NOMO-1 treated with dmso at 0.1 percent for 144 hours (cell line): ENCODE measurements at regions not wholly inside any gene's neighbourhood (a gene's known extent, or its start where the extent isn't known, plus 50 kb on each side); places are given as distances from the start of the nearest gene placed in this dataset.
"Not testable (repeated sequence)": the region's sequence is repeated elsewhere in the genome, so short reads cannot be mapped to it uniquely, and the experiment has no call there.

Experiments used
- DNase-seq: peaks from one replicate; lab custom pipeline; 2025; ENCODE audit not compliant: unreplicated experiment; lab: John Stamatoyannopoulos, UW

DNA sequence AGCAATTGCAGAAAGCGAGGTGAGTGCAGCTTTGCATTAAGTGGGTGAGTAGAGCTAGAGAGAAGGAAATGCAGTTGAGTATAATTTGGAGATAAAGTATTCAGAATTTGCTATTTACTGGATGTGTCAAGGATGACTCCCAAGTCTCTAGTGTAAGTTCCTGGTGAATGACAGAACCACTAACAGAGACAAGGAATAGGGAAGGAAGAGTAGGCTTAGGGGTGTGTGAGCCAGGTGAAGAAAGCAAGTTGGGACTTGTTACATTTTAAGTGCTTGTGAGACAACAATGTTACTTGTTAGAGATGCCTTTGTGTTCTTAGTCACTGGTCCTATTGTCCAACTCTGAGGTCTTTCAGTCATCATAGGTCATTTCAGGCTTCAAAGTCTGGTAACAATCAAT is 70.8 kb downstream of the TBC1D26 start:
- DNase-seq = not testable (repeated sequence)

DNA sequence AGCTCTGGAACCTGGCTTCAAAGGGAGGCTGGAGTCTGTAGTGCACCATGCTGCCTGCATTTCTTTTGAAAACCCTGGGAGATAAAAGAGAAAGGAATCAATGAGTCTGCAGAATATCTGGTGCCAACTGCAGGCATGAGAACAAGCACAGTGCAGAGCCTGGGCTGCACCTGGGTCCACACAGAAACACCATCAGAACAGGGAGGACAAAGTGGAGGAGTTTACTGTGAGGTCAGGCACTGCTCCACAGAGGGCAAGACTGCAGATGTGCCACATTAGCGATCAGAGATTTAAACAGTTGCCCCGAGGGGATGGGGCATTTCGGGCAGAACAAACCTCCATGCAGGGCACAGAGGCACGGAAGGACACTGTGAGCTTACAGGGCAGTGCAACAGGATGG is 74.7 kb downstream of the TBC1D26 start:
- not testable (repeated sequence) for DNase-seq

DNA sequence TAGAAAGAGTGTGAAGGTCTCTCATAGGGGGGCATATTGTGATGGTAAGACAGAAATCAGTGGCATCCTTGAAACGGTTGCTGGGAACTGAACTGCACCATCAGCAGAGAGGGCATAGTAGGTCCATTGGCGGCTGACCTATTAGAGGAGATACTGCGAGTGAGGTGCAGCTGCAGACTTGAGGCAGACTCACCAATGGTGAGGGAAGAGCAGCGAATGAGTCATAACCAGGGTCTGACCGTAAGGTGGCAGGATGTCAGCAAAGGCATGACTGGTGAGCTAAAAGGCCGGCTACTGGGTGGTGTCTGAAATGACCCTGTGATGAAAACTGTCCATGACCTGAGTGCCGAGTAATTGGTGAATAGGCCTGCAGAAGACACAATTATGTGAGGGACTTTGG is 81.3 kb downstream of the TBC1D26 start:
- DNase-seq = not testable (repeated sequence)

DNA sequence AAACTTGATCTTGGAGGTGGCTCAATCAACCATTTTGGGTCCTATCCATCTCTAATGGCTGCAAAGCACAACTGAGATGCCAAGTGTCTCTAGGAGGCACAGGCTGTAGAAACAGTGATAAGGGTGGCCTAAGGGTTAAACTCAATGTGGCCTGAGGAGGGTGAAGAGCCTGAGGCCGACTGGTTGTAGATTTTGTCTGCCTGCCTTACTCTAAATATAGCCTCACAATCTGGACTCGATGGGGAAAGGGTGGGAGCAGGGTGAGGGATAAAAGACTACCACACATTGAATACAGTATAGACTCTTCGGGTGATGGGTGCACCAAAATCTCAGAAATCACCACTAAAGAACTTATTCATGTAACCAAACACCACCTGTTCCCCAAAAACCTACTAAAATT is 81.9 kb downstream of the TBC1D26 start:
- not testable (repeated sequence) for DNase-seq

DNA sequence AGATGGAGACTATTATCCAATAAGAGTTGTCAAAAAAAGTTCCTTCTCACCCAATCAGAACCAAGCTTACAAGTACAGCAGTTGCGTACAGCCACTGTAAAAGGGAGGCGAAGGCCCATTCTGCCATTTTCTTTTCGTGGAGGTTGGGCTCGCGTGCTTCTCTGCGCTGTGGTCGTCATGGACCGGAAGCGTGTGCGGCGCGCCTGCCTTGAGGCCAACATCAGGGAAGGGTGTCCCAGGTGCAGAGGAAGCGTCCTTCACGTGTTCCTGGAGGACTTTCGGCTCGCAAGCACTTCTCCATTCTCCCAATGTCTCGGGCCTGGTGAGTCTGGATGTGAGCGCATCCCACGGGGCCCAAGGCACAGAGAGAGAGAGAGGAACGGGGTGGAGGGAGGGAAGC is 85.8 kb downstream of the TBC1D26 start:
- DNase-seq = not testable (repeated sequence)

DNA sequence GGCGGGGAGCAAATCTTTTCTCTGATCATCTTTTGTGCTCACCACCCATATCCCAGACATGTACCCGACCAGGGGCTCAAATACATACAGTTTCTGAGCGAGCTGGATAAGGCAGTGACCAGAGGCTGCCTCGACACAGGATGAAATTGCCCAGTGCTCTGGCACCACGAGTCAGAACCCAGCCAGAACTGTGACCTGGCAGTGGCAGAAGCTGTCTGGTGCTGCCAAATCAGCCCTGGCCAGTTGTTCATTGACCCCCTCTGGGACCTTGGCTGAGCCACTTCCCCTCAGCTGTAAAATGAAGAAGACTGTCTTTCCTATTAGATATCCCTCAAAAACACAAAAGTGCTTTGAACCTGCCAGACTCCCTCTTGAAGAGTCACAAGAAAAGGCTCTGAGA is 90.2 kb downstream of the TBC1D26 start:
- not testable (repeated sequence) for DNase-seq

DNA sequence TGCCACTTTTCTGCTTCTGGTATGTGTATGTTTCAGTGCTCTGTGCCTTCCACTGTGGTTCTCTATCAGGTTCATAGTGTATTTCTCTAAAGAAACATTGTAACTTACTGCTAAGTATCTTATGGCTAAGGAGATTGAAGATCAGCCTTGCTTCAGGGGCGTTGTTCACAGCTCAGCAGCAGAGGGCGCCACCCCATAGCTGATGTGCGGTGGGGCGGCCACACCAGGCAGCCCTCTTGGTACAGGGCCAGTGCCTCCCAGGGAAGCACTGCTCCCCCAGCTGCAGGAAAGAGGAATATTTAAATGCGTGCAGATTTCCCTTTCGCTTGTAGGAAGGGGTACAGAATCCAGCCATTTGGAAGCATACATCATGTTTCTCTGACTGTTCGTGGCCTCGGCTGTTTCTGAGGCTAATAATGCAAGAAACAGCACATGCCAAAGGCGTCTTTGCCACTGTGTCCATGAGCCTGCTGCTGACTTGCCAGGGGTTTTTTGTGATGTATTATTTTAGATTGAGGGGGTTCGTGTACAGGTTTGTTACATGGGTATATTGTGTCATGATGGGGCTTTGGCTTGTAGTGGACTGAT is 96.7 kb downstream of the TBC1D26 start:
- DNase-seq = peak; percentile 42

DNA sequence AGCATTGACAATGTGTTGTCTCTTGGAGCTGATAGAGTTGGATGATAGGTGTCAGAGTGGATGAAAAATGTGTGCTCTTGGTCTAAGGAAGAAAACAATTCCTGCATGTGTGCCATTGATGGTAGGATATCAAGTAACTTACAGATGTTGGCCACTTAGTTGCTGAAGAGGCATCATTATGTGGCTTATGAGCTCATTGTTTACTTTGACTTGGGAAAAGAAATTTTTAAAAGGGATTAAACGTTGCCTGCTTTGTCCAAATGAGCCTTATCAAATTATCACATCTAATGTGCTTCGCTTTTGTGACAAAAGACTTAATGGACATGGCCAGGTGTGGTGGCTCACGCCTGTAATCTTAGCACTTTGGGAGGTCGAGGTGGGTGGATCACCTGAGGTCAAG is 98.1 kb downstream of the TBC1D26 start:
- DNase-seq = not testable (repeated sequence)

DNA sequence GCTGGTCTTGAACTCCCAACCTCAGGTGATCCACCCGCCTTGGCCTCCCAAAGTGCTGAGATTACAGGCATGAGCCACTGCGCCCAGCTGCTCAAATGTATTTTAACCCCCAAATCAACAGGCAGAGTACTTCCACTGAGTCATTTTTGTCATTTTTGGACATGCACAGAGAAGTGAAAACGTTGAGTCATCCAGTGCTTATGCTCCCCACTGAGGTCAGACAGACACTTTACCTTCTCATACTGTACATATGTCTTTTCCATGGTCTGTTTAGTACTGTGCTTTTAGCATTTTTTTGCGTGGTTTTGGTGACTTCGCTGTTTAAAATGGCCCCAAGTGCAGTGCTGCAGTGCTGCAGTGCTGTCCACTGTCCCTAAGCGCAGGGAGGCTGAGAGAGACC is 99.1 kb downstream of the TBC1D26 start:
- DNase-seq = peak; percentile 89

DNA sequence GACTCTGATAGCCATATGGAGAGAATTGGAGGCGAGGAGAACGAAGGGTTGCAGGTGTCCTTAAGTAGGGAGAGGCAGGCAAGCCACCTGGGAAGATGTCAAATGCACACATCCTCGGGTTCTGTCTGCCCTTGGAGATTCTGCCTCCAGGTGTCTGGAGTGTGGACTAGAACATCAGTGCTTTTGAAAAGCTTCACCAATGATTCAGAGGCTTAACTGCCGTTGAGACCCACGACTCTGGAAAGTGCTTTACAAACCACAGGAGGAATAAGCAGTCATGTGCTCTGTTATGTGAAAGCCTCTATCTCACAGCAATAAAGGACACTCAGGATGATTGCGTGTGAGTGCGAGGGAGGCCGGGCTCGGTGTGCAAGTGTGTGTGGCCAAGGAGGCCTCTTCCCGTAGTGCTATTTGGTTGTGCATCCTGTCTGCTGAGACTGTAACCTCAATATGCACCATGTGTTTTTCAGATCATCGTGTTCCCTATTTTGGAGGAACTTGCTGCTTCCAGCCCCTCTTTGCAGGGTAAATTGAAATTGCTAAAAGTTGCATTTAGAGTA is 100.9 kb downstream of the TBC1D26 start:
- peak; percentile 63 for DNase-seq

DNA sequence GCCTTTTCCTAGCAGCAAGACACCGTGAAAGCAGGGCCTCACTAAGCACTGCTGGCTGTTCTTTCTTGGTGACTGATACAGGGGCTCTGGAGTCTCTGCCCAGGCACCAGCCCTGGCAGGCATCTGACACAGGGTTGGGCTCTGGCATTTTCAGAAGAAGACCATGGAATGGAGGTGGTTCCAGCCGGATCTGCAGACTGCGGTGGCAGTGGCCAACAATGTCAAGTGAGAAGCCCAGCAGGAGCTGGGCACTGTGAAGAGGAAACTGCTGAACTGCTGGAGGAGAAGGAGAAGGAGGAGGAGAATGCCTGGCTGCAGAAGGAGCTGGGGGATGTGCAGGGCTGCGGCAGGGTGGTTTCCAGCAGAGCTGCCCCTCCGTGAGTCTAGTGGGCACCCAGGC is 101.8 kb downstream of the TBC1D26 start:
- not testable (repeated sequence) for DNase-seq

DNA sequence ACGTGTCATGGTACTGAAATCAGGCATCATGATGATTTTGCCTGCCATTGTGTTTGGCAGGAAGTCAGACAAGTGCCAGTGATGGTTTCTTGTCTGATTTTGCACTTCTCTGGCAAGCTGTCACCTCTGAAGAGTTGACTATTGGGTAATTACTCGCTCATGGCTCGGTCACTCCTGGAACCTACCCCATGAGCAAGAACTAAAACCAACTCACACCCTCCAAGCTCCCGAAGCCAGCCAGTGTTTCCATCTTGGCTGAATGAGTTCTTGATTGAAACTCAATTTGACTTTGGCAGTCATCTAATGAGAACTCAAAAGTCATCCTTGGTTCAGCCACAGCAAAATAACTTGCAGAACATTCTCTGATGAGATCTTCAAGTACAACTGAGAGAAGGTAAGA is 103.4 kb downstream of the TBC1D26 start:
- not testable (repeated sequence) for DNase-seq

DNA sequence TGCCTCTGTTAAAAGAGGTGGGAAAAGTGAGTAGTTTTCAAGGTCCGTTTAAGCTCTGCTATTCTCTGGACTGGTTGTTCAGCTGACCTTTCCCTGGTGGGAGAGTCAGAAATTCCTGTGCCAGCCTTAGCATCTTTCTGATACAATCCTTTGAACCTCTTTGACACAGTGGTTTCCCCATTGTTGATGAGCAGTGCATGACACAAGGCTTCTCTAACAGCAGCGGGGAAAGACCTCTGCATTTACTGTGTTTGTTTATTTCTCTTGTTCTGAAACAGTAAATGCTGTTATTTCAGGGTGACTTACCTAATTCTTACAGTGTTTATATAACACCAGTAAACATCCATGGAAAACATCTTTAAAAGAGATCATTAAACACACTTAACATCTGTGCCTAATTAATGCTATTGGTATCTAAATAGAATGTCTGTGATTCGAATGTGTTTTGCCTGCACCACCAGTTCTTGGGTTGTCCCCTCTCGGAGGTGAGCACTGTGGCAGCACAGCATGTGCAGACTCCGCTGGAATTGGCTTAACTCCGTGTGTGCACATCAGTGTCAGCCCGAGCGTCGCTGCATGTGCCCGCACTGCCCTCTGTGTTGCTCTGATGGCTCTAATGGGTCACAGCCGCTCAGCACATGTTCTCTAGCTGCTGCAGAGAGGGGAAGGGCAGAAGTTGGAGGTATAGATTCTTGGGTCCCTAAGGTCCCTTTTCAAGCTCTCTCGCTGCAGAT is 104.3 kb downstream of the TBC1D26 start:
- DNase-seq = not testable (repeated sequence)

DNA sequence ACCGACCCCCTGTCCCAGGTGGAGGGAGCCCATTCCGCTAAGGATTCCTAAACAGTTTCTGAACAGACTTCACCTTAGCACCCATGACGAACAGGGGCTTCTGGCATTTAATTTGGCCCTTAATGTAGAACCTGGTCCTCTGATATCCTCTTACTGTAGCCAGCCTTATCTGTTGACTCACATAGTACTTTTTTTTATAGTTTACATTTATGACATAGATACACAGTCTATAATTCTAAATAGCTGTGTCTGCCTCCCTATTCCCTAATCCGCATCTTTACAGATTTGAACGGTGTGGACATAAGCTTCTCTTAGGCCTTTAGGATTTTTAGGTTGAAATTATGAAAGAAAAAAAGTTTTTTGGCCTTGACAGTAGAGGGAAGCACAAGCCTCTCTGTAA is 104.9 kb downstream of the TBC1D26 start:
- not testable (repeated sequence) for DNase-seq

DNA sequence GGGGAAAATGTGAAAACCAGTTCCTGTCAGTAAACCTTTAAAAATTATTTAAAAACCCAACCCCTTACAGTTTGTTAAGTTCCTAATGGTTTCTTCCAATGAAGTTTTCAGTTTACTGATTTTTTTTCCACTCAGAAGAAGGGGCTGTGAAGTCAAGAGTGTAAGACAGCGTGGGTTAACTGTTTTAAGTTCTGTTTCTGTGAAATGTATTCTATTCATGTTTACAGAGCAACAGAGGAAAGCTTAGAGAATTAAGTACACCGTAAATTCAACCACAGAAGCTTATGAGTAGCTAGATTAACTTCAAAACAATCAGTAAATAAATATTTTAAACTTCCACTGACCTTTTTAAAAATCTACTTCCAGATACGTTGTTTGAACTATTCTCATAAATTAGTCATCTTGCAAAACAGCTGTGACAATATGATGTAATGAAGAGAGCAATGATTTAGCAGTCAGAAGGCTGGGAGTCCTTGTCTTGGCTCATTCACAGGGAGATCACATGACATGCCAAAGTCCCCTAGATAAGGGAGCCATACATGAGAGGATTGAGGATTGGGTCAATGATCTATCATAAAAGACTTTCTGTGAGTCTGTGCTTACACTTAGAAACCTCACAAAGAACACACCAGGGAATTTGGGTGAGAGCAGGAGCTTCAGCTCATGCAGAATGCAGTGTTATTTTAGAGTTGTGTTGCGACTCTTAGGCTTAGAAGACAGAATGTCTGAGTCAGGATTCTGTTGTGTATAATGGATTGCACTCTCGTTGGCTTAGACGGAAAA is 97.3 kb upstream of the ADORA2B start:
- not testable (repeated sequence) for DNase-seq

DNA sequence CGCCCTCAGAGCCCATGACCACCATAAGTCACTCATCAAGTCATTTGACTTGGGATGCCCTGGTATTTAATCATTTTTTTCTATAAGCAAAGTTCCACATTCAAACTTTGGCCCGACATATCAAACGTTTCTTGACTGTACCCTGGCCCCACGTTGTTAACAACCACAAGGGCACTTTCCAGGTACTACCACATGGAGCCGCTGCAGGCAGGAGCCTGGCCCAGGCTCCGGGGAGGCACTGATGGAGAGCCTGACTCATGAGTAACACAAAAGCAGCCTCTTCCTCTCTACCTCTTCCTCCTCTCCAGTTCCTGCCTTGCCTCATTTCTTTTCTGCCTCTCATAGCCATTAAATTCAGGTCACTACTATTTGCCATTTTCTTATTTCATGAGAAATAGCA is 95.9 kb upstream of the ADORA2B start:
- peak; percentile 60 for DNase-seq

DNA sequence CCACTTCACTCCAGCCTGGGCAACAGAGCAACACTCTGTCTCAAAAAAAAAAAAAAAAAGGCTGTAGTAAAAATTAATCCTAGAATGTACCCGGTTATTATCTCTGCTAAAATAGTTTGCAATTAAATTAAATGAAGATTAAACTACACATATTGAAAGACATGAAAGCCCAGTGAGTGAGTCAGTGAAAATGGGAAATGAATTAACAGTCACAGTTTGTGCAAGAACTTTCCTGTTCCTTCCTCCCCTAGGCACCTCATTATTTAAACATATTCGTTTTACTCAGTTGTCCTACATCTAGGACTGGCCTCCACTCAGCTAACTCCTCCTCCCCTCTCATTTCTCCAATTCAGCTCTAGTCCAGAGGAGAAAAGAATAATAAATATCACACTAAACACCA is 94.9 kb upstream of the ADORA2B start:
- DNase-seq = not testable (repeated sequence)

DNA sequence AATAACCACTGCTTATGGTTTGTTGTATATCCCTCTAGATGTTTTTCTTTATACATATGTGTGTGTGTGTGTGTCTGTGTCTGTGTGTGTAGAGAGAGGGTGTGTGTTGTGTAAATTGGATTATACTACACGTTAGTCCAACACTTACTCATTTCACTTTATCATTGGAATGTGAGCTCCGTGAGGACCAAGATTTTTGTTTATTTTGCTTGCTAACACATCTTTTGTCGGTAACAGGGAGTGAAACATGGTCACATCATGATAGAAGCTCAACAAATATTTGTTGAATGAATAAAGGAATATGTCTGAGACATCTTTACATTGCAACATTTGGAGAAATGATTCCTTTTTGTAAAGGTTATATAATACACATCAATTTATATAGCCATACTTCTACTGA is 94.2 kb upstream of the ADORA2B start:
- DNase-seq = not testable (repeated sequence)

DNA sequence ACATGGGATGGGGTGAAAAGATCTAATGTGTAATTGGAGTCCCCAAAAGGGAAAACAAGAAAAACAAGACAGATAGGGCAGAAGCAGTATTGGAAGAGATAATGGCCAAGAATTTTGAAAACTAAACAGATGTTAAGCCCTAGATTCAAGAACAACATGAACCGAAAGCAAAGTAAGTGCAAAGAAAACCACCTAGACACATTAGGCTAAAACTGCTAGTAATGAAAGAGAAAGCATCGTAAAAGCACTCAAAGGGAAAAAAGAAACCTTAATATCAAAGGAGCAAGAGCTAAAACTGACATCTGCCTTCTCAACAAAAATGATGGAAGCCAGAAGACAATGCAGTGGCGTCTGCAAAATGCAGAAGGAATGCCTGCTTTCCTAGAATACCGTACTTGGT is 92.1 kb upstream of the ADORA2B start:
- not testable (repeated sequence) for DNase-seq

DNA sequence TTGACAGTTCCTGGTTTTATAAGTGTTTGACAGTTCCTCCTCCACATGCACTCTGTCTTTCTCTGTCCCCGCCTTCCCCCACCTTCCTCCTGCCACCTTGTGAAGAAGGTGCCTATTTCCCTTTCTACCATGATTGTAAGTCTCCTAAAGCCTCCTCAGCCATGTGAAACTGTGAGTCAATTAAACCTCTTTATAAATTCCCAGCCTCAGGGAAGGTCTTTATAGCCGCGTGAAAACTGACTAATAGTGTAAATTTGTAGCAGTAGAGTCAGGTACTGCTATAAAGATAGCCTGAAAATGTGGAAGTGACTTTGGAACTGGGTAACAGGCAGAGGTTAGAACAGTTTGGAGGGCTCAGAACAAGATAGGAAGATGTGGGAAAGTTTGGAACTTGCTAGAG is 88.7 kb upstream of the ADORA2B start:
- not testable (repeated sequence) for DNase-seq

DNA sequence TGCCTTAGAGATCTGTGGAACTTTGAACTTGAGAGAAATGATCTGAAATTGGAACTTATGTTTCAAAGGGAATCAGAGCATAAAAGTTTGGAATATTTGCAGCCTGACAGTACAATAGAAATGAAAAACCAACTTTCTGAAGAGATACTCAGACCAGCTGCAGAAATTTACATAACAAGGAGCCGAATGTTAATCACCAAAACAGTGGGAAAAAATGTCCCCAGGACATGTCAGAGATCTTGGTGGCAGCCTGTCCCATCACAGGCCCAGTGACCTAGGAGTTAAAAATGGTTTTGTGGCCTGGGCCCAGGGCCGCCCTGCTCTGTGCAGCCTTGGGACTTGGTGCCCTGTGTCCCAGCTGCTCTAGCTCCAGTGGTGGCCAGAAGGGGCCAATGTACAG is 88.2 kb upstream of the ADORA2B start:
- DNase-seq = not testable (repeated sequence)

DNA sequence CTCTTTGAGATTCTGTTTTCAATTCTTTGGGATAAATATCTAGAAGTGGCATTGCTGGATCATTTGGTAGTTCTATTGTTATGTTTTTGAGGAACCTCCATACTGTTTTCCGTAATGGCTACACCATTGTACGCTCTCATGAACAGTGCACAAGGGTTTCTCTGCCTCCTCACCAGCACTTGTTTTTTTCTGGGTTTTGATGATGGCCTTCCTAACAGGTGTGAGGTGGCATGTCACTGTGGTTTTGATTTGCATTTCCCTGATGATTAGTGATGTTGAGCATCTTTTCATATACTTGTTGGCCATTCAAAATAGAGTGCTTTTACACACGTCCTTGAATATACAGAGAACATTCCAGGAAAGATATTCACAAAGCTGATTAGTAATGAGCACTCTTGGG is 86.8 kb upstream of the ADORA2B start:
- not testable (repeated sequence) for DNase-seq
